ENCODE measurements at regions not wholly inside any gene's neighbourhood (a gene's known extent, or its start where the extent isn't known, plus 50 kb on each side); places are given as distances from the start of the nearest gene placed in this dataset.
A peak's percentile ranks its signal among the peaks of the same experiment; 100 is the strongest.

DNA sequence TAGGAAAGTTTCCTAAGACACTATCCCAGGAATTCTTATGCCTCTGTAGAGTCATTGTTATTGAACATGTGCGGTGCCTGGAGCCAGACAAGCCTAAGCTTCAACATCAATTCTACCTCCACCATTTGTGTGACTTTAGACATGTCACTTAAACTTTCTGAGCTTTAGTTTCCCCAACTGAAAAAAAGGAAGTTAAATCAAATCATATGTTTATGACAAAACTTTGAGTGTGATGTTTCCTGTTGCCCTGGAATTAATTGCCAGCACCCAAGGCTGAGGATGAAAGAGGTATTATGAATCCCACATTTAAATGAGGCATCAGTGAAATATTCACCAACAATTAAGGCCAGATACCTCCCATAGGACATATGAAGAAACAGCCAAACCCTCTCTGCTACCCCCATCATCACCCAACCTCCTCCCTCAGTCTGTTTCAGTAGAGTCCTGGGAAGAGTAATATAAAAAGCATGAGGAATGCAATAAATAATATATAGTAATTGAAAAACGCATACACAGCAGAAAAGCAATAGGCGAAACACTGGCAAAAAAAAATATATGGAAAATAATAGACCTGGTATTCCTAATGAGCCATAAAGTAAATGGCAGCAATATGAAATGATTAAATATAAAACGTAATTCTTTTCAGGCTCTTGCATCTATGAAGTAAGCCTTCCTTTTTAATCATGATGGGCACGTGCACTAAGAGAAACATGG, 182.0 kb upstream of the DCN start:
- no peaks in the 10 kb centered on the region for H3K9me3 Mint-ChIP-seq
- H3K4me3 Mint-ChIP-seq = no peak overlapping the region
- no peaks in the 10 kb centered on the region for H3K4me1 Mint-ChIP-seq
- no peak overlapping the region for H3K27ac Mint-ChIP-seq
- DNase-seq = no peak
- H3K27me3 Mint-ChIP-seq = peaks cover 4% of the 10 kb centered on the region
- no peaks in the 10 kb centered on the region for H3K36me3 Mint-ChIP-seq

DNA sequence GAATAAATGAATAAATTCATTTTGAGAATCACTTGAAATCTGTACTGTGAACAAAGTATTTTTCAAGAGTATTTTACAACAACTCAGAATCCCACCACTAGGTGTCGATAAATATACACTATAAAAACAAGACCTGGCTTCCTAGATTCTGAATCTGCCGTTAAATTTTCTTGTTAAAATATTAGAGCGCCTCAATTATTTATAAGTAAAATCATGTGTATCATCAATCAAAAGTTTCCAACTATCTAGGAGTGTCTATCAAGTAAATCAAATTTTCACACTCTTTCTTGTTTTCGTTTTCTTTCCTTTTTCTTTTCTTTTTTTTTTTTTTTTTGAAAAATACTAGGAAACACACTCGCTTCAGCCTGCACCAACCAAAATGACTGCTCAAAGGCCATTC, 179.2 kb upstream of the DCN start:
- no peaks in the 10 kb centered on the region for H3K4me1 Mint-ChIP-seq
- no peaks in the 10 kb centered on the region for H3K9me3 Mint-ChIP-seq
- H3K27ac Mint-ChIP-seq = no peak overlapping the region
- peaks cover 4% of the 10 kb centered on the region for H3K27me3 Mint-ChIP-seq
- H3K36me3 Mint-ChIP-seq = no peaks in the 10 kb centered on the region
- no peak overlapping the region for H3K4me3 Mint-ChIP-seq
- DNase-seq = no peak

GRCh38 chr12:91357381-91357780, 174.8 kb upstream of the DCN start:
- Mint-ChIP-seq H3K4me3 (no peak overlapping the region), H3K9me3 (no peaks in the 10 kb centered on the region), H3K36me3 (no peaks in the 10 kb centered on the region), H3K4me1 (peaks cover 2% of the 10 kb centered on the region), H3K27ac (no peak overlapping the region), H3K27me3 (peaks cover 20% of the 10 kb centered on the region)
- no peak for DNase-seq

DNA sequence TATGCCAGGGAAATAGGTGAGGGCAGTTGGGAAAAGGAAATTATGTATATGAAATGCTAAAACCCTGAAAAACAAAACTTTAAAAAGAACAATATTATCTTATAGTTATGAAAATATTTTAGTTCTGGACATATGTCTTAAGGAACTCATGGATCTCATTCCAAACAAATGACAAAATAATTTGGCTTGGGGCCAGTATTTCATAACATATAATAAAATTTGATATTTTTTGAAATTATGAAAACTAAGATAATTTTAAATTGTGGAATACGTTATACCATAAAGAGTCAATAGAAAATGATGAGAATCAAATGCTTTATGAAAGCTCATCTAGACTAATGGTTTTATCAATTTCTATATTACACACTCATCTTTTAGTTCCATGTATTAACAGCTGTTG, 173.8 kb upstream of the DCN start:
- peaks cover 16% of the 10 kb centered on the region for H3K27me3 Mint-ChIP-seq
- H3K4me3 Mint-ChIP-seq = no peak overlapping the region
- DNase-seq = no peak
- no peaks in the 10 kb centered on the region for H3K36me3 Mint-ChIP-seq
- no peak overlapping the region for H3K27ac Mint-ChIP-seq
- peaks cover 2% of the 10 kb centered on the region for H3K4me1 Mint-ChIP-seq
- H3K9me3 Mint-ChIP-seq = no peaks in the 10 kb centered on the region

GRCh38 chr12:91355150-91356006, 172.8 kb upstream of the DCN start:
- Mint-ChIP-seq H3K27me3 (peaks cover 16% of the 10 kb centered on the region), H3K9me3 (no peaks in the 10 kb centered on the region), H3K36me3 (no peaks in the 10 kb centered on the region), H3K4me3 (no peak overlapping the region), H3K27ac (no peak overlapping the region), H3K4me1 (peaks cover 2% of the 10 kb centered on the region)
- peak; percentile 40 for DNase-seq

DNA sequence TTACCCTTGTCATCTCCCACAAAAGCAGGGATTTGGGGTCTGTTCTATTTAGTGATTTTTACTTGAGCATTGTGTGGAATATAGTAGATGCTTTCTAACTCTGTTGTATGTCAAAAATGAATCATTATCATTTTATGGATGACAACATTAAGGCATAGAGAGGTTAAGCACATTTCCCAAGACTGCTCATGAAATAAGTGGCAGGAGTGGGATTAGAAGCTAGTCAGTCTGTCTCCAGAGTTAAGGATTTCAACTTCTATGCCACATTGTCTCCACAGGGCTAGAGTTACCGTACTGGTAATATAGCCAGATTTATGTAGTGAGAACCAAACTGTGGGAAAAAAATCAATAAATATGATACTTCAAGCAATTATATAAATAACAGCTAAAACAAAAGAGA, 170.6 kb upstream of the DCN start:
- Mint-ChIP-seq H3K27me3 (peaks cover 19% of the 10 kb centered on the region), H3K27ac (no peak overlapping the region)

DNA sequence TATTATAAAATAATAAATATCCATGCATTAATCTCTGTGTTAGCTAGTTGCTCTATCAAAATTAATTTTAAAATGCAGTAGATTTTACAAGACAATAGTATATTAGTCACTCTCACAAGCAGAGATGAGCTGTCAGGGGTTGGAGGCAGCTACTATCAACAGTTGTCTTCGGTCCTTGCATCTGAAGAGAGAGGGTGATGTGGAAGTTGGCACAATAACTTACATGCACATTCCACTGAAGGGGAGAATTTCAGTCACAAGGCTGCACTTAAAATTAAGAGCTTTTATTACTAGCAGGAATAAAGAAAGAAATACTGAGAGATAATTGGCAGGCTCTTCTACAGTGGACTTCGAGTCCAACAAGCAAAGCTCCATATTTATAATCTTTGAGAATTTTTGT, 166.9 kb upstream of the DCN start:
- no peaks in the 10 kb centered on the region for H3K4me1 Mint-ChIP-seq
- DNase-seq = no peak
- no peak overlapping the region for H3K4me3 Mint-ChIP-seq
- H3K36me3 Mint-ChIP-seq = no peaks in the 10 kb centered on the region
- peaks cover 8% of the 10 kb centered on the region for H3K27me3 Mint-ChIP-seq
- H3K9me3 Mint-ChIP-seq = no peaks in the 10 kb centered on the region
- no peak overlapping the region for H3K27ac Mint-ChIP-seq

More for the DNA sequence above, 170.6 kb upstream of the DCN start:
- DNase-seq = no peak
- H3K36me3 Mint-ChIP-seq = no peaks in the 10 kb centered on the region
- peaks cover 2% of the 10 kb centered on the region for H3K4me1 Mint-ChIP-seq
- H3K4me3 Mint-ChIP-seq = no peak overlapping the region
- no peaks in the 10 kb centered on the region for H3K9me3 Mint-ChIP-seq

- no peak overlapping the region for H3K4me3 Mint-ChIP-seq
- H3K27me3 Mint-ChIP-seq = peaks cover 3% of the 10 kb centered on the region
- no peaks in the 10 kb centered on the region for H3K36me3 Mint-ChIP-seq
- no peaks in the 10 kb centered on the region for H3K9me3 Mint-ChIP-seq
- H3K27ac Mint-ChIP-seq = no peak overlapping the region
- no peaks in the 10 kb centered on the region for H3K4me1 Mint-ChIP-seq
- DNase-seq = no peak
Observed at GRCh38 chr12:91347481-91348214, 165.0 kb upstream of the DCN start.

GRCh38 chr12:91346827-91347226, 164.2 kb upstream of the DCN start:
- H3K4me1 Mint-ChIP-seq = no peaks in the 10 kb centered on the region
- DNase-seq = no peak
- H3K27me3 Mint-ChIP-seq = peaks cover 3% of the 10 kb centered on the region
- no peaks in the 10 kb centered on the region for H3K9me3 Mint-ChIP-seq
- no peak overlapping the region for H3K4me3 Mint-ChIP-seq
- H3K36me3 Mint-ChIP-seq = no peaks in the 10 kb centered on the region
- H3K27ac Mint-ChIP-seq = no peak overlapping the region

DNA sequence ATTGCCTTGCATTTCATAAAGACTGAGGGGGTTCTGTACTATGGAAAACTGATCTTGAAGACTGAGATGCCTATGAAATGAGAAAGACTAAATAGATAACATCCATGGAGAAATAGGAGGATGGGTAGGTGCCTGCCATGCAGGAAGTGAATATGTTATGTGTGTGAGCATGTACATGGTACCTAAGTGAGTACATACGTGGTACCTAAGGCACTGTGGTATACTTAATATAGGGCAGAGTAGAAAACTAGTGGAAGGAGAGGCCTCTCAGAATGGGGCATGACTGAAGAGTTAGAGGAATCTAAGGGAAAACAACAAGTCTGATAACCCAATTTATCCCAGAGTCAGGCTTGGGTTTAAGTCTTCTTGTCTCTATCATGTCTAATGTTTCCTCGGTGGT, 161.8 kb upstream of the DCN start:
- H3K9me3 Mint-ChIP-seq = no peaks in the 10 kb centered on the region
- H3K27ac Mint-ChIP-seq = no peak overlapping the region
- no peaks in the 10 kb centered on the region for H3K36me3 Mint-ChIP-seq

GRCh38 chr12:91343010-91343409, 160.4 kb upstream of the DCN start:
- Mint-ChIP-seq H3K36me3 (no peaks in the 10 kb centered on the region), H3K4me3 (no peak overlapping the region), H3K9me3 (no peaks in the 10 kb centered on the region), H3K27me3 (peaks cover 15% of the 10 kb centered on the region), H3K4me1 (no peaks in the 10 kb centered on the region), H3K27ac (no peak overlapping the region)
- DNase-seq = no peak

More for the DNA sequence above, 161.8 kb upstream of the DCN start:
- no peak overlapping the region for H3K4me3 Mint-ChIP-seq
- no peaks in the 10 kb centered on the region for H3K4me1 Mint-ChIP-seq
- DNase-seq = no peak
- peaks cover 13% of the 10 kb centered on the region for H3K27me3 Mint-ChIP-seq

DNA sequence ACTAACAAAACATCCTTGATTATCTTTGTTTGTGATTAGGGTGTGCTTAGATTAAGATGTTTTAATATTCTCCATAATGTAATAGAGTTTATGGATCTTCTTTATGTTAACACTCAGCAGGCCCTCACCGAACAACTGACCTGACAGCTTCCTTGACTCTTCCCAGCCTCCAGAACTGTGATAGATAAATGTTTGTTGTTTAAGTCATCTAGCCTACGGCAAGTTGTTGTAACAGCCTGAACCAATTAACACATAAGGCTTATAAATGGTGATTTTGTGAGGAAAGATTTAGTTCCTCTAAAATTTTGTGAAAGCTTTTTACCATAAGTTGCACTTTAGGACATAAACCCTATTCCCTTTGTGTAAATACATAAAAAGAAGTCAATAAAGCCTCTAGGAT, 156.5 kb upstream of the DCN start:
- no peaks in the 10 kb centered on the region for H3K9me3 Mint-ChIP-seq
- no peak overlapping the region for H3K27ac Mint-ChIP-seq
- peaks cover 25% of the 10 kb centered on the region for H3K27me3 Mint-ChIP-seq
- DNase-seq = no peak
- no peak overlapping the region for H3K4me3 Mint-ChIP-seq
- no peaks in the 10 kb centered on the region for H3K4me1 Mint-ChIP-seq
- H3K36me3 Mint-ChIP-seq = no peaks in the 10 kb centered on the region

- H3K27me3 Mint-ChIP-seq = peaks cover 30% of the 10 kb centered on the region
- no peak overlapping the region for H3K4me3 Mint-ChIP-seq
- no peak overlapping the region for H3K27ac Mint-ChIP-seq
- DNase-seq = no peak
- no peaks in the 10 kb centered on the region for H3K4me1 Mint-ChIP-seq
- H3K9me3 Mint-ChIP-seq = no peaks in the 10 kb centered on the region
- H3K36me3 Mint-ChIP-seq = no peaks in the 10 kb centered on the region
Observed at GRCh38 chr12:91335699-91336098, 153.1 kb upstream of the DCN start.

- no peaks in the 10 kb centered on the region for H3K4me1 Mint-ChIP-seq
- no peak for DNase-seq
- no peaks in the 10 kb centered on the region for H3K9me3 Mint-ChIP-seq
- peaks cover 21% of the 10 kb centered on the region for H3K27me3 Mint-ChIP-seq
- no peak overlapping the region for H3K4me3 Mint-ChIP-seq
- no peaks in the 10 kb centered on the region for H3K36me3 Mint-ChIP-seq
- H3K27ac Mint-ChIP-seq = no peak overlapping the region
Observed at GRCh38 chr12:91333966-91334365, 151.3 kb upstream of the DCN start.

DNA sequence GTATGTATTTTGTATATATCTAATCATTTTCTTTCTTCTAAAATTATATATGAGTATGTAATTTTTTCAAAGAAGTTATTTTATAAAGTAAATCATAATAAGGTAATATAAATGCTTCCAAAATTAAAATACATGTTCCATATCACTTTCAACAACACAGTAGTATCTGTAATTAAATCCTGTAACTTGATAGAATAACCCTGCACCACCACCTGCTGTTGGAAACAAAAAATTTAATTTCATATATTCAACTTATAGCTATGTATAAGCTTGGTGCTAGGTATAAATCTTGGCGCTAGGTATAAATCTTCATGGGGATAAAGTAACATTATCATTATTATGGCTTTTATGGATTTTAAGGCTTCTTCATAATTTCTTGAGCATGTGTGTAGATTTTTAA, 149.7 kb upstream of the DCN start:
- no peaks in the 10 kb centered on the region for H3K4me1 Mint-ChIP-seq
- H3K36me3 Mint-ChIP-seq = no peaks in the 10 kb centered on the region
- no peak overlapping the region for H3K4me3 Mint-ChIP-seq
- peaks cover 23% of the 10 kb centered on the region for H3K27me3 Mint-ChIP-seq
- H3K27ac Mint-ChIP-seq = no peak overlapping the region
- no peaks in the 10 kb centered on the region for H3K9me3 Mint-ChIP-seq
- DNase-seq = no peak
